Effector CD4-positive, alpha-beta T cell (primary cell): ENCODE measurements at regions not wholly inside any gene's neighbourhood (a gene's known extent, or its start where the extent isn't known, plus 50 kb on each side); places are given as distances from the start of the nearest gene placed in this dataset.
"Not testable (repeated sequence)": the region's sequence is repeated elsewhere in the genome, so short reads cannot be mapped to it uniquely, and the experiment has no call there.

ENCODE experiments used
- DNase-seq: peaks from one replicate; pipeline ENCODE4 v3.0.0-alpha.2; 2020

GRCh38 chr4:23979534-23979933 lies 89.7 kb upstream of the PPARGC1A start:
- no peak for DNase-seq

DNA sequence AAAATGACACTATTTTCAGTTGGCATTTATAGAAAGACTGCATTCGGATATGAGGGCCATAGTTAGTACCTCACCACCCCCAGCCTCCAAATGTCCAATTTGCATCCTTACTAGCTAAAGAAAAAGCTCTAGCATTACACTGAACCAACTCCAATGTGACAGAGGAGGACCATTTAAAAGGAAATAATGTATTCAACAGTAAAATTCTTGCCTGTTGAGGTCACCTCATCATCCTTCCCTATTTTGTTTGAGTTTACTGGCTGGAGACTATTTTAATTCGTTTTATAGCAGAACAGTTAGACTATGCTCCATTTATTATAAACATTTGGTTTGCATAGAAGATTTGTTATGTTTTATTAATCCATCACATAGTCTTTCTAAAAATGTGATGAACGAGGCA lies 88.2 kb upstream of the PPARGC1A start:
- no peak for DNase-seq

DNA sequence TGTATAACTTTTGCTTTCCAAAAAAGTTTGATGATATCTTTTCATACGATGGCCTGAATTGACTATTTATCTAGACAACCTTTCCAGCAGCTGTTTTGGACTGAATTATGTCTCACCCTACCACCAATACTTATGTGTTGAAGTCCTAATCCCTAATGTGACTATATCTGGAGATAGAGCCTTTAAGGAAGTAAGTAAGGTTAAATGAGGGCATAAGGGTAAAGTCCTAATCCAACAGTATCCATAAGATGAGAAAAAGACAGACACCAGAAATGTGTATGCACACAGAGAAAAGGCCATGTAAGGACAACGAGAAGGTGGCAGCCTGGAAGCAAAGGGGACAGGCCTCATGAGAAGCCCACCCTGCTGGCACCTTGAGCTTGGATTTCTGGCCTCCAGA lies 86.6 kb upstream of the PPARGC1A start:
- no peak for DNase-seq

DNA sequence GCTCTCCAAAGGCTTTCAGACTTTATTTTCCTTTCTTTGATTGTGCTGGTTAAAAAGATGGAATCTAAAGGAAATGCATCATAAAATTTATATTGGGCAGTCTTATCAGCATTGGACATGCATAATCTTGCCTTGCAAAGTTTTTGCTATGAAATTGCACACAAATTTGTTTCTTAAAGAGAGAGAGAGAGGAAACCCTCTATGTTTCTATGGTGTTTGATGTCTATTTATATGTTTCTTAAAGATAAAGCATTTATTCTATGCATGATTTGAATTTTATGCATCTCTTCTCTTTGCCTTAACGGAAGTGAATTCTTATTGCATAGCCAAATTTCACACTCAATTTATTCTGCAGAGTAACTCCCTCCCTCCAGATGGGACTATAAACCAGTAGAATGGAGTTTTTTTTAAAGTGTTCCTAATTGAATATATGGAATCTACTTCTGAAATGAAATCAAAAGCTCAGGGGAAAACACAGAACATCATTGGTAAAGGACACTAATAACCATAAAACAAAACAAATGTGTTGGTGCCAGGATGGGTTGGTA lies 83.5 kb upstream of the PPARGC1A start:
- no peak for DNase-seq

- no peak for DNase-seq
These were observed 83.0 kb upstream of the PPARGC1A start for GRCh38 chr4:23972805-23973204.

DNA sequence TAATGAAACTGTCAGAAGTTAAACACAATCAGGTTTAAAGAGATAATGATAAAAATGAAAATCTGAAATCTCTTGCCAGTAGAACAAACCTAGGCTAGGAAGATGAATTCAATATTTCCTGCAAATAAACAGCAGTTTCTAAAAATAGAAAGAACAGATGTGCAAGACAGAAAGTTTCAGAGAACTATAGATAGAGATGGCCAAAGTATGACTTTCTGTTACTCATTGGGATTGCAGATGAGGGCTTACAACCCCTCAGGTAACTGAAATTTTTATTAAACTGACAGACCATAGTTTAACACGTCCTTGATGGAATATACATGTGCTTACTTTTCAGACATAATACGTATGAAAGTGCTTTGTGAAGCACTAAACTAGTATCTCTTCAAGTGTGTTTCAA lies 82.3 kb upstream of the PPARGC1A start:
- DNase-seq = no peak

GRCh38 chr4:23970201-23970850 lies 80.5 kb upstream of the PPARGC1A start:
- DNase-seq = no peak

GRCh38 chr4:23969635-23970145 lies 79.8 kb upstream of the PPARGC1A start:
- no peak for DNase-seq

GRCh38 chr4:23967281-23967680 lies 77.4 kb upstream of the PPARGC1A start:
- DNase-seq = no peak

DNA sequence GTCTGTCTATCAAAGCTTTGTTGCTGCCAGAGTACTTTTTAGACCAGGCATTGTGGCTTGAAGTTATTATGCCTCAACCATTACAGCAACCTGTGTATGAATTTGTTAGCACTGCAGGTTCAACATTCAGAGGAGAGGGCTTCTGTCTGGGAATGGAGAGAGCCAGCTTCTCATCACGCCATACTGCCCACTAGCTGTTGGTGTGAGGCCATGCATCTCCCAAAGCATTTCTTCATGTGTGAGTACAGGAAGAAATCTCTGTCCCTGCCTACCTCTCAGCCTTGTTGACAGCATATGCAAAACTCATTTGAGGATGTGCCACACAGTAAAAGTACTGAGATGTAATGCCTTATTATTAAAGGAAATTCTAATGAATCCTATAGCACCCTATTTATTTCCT lies 76.9 kb upstream of the PPARGC1A start:
- DNase-seq = no peak

DNA sequence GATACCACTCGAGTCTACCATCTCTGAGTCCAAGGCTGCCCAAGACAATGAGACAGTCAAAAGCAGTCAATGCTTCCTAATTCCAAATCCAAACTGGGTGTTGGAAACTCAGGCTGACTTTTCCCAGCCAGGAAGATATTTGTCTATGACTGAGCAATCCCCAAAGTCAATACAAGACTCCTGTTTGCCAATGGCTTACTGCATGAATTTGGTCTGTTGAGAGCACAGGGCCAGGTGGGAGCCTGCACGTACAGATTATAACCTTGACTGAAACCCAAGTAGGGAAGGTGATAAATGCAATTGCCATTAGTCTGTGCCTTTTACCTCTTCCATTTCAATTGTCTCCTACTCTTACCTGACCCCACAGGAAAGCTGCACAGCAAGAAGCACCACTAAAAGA lies 72.6 kb upstream of the PPARGC1A start:
- DNase-seq = no peak

- not testable (repeated sequence) for DNase-seq
These were observed 71.5 kb upstream of the PPARGC1A start for GRCh38 chr4:23961395-23961794.

- DNase-seq = no peak
These were observed 69.7 kb upstream of the PPARGC1A start for GRCh38 chr4:23959396-23960148.

- DNase-seq = no peak
These were observed 68.9 kb upstream of the PPARGC1A start for GRCh38 chr4:23958749-23959148.

- no peak for DNase-seq
These were observed 67.6 kb upstream of the PPARGC1A start for GRCh38 chr4:23957465-23957864.

- no peak for DNase-seq
These were observed 66.9 kb upstream of the PPARGC1A start for GRCh38 chr4:23956601-23957364.

DNA sequence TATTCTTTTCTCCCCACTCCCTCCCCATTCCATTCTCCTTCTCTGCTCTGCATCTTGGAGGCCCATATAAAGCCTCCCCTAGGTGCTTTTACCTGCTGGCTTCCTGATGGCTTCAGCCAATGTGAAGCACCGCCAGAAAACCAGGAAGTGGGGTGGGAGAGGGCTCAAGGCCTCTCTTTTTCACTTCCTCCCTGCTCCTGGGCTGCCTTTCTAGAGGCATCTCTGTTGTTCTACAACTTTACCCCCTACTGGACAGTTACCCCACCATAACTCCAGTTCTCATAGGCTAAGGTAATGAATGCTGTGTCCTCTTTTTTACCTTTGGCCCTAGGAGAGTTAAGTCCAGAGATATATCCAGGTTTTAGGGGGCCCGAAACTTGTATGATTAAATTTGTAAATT lies 62.4 kb upstream of the PPARGC1A start:
- DNase-seq = no peak

DNA sequence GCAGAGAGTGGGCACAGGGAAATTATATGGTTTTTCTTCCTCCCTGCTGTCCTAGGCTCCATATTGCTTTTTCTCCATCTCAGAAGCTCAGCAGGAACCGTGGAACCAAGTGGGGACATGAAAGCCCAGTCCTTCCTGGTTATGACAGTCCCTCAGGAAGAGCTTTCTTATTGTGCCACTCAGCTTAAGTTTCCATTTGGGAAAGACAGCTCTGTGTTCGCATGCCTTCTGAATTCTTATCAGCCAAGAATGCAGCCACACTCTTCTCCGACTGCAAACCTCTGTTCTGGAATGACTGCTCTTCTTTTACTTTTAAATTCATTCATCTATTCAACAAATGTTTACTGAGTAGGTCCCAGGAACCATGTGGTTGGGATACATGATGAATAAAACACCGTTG lies 58.0 kb upstream of the PPARGC1A start:
- no peak for DNase-seq

DNA sequence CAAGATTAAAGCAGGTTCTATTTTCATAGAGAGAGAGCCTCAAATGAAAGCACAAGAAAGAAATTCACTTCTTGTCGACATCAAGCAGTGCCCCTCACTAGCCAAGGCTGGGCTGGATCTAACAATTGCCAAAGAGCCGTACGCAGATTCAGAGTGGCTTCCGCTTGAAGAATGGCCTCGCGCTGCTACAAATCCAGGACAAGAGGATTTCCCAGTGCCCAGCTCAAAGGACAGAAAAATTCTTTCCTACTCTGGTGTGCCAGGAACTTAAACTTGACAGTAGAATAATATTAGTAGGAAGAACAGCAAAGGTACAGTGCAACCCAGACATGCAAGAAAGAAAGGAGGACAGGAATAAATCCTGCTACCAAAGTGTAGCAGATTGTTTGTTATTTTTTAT lies 56.5 kb upstream of the PPARGC1A start:
- no peak for DNase-seq

DNA sequence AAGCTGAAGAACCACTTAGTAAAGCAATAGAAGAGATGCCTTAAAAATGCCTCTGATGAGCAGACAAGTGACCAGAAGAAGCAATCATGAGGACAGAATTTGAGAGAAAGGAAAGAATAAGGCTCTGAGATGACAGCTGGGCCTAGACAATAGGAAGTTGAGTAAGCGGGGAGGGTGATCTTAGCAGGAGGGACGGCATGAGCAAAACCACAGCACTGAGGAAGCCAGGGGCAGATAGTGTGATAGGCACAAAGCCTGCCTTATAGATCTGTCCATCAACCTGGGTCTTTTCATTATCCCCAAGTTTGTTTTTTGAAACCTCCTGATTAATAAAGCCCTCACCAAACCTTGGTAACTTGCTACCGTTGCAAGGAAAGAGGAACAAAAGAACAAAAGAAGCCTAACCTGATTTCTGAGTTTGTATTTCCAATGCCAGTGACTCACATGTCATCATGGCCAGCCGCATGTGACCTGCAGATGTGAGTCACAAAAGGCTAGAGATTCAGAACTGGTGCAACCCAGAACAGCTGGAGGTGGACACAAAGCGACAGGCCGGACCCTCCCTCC lies 55.7 kb upstream of the PPARGC1A start:
- no peak for DNase-seq

DNA sequence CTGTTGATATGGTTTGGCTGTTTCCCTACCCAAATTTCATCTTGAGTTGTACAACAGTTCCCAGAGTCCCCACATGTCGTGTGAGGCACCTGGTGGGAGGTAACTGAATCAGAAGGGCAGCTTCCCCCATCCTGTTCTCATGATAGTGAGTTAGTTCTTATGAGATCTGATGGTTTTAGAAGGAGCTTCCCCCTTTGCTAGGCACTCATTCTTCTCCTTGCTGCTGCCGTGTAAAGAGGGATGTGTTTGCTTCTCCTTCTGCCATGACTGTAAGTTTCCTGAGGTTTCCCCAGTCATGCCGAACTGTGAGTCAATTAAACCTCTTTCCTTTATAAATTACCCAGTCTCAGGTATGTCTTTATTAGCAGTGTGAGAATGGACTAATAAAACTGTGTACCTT lies 54.7 kb upstream of the PPARGC1A start:
- not testable (repeated sequence) for DNase-seq

GRCh38 chr4:23943478-23943877 lies 53.6 kb upstream of the PPARGC1A start:
- no peak for DNase-seq

GRCh38 chr4:23942471-23942870 lies 52.6 kb upstream of the PPARGC1A start:
- no peak for DNase-seq
